ENCODE measurements at regions not wholly inside any gene's neighbourhood (a gene's known extent, or its start where the extent isn't known, plus 50 kb on each side); places are given as distances from the start of the nearest gene placed in this dataset.

- no TSS peak for BruUV-seq (replicated peaks)
- DNase-seq: peak; percentile 54
These were observed 66.9 kb upstream of the GLIS3 start for GRCh38 chr9:4366591-4367330.

More at GRCh38 chr9:4366591-4367330, 66.9 kb upstream of the GLIS3 start:
- Histone ChIP-seq H4K5ac (ENCODE audit: low read depth, low read length) (no peak overlapping the region), H2BK5ac (ENCODE audit: low read depth, low read length, poor library complexity, severe bottlenecking) (no peak overlapping the region), H3K27me3 (ENCODE audit: control insufficient read depth, insufficient read depth, low read length) (peaks cover 2% of the 10 kb centered on the region), H2AK5ac (ENCODE audit: low read depth, low read length) (no peak overlapping the region), H3K9ac (ENCODE audit: low read depth, low read length) (no peak overlapping the region), H3K18ac (ENCODE audit: low read depth, low read length) (no peak overlapping the region), H3K9me1 (ENCODE audit: insufficient read depth, low read length) (peaks cover 3% of the 10 kb centered on the region; the same call in 1 of the 2 replicates), H4K8ac (ENCODE audit: low read depth in 2 of 2, low read length in 2 of 2) (no peak overlapping the region), H3K23ac (ENCODE audit: low read depth, low read length) (no peak overlapping the region), H2AFZ (replicated peaks; ENCODE audit: low read length, poor library complexity) (peak overlapping the region; percentile 9), H3K4me1 (ENCODE audit: control insufficient read depth, insufficient read depth, low read length) (no peaks in the 10 kb centered on the region), H3K4me3 (ENCODE audit: insufficient read depth, low read depth, low read length) (no peak overlapping the region), H2AK9ac (replicated peaks; ENCODE audit: low read depth, low read length, poor library complexity) (no peak overlapping the region), H3K14ac (replicated peaks; ENCODE audit: low read depth, low read length) (no peak overlapping the region), H3K27ac (ENCODE audit: insufficient read depth, low read length) (no peak overlapping the region), H3K4ac (ENCODE audit: low read depth, low read length) (no peak overlapping the region), H3K9me3 (ENCODE audit: control insufficient read depth, insufficient read depth, low read length) (no peaks in the 10 kb centered on the region), H3K36me3 (ENCODE audit: control insufficient read depth, insufficient read depth, low read length) (no peaks in the 10 kb centered on the region), H4K20me1 (ENCODE audit: insufficient read depth, low read length) (no peaks in the 10 kb centered on the region), H3K4me2 (ENCODE audit: low read depth, low read length) (no peak overlapping the region), H2BK20ac (ENCODE audit: low read depth, low read length) (no peak overlapping the region), H3K79me1 (ENCODE audit: low read depth in 1 of 2, low read length in 2 of 2) (no peaks in the 10 kb centered on the region), H4K91ac (ENCODE audit: insufficient read depth, low read depth, low read length) (no peak overlapping the region), H2BK15ac (ENCODE audit: low read depth, low read length) (no peak overlapping the region), H3K56ac (ENCODE audit: extremely low read depth, insufficient read depth, low read length) (no peak overlapping the region), H2BK120ac (ENCODE audit: low read depth, low read length) (no peak overlapping the region)
- ATAC-seq (ENCODE audit: low read depth): no peak
- POLR2A ChIA-PET (ENCODE audit: unreplicated experiment): interaction anchor here (0.7 kb wide), 1 partner anchor 65 kb away, joined by 3 read pairs; no protein-coding TSS in a partner anchor
- CTCF ChIA-PET: interaction anchor here (0.6 to 2.2 kb wide), 10 partner anchors 15 to 1361 kb away, joined by 3 to 21 read pairs (median 3); no protein-coding TSS in a partner anchor
- in situ Hi-C loops (cut with MboI; ENCODE audit: low sequenced_read_pairs) (loop anchor here (25.0 kb wide), 2 partner anchors 904 to 1129 kb away; no protein-coding TSS in a partner anchor), intact Hi-C loops (cut with micrococcal nuclease) (loop anchor here (1.0 to 5.0 kb wide), 4 partner anchors 51 to 899 kb away; no protein-coding TSS in a partner anchor), dilution Hi-C loops (cut with HindIII; ENCODE audit: low sequenced_read_pairs, unreplicated experiment) (no loop called here)
- WGBS, 2 experiments (ENCODE audit: extremely low coverage in 2 of 2, insufficient read length in 1 of 2): 68% methylated on average over 5 of the region's 12 CpGs; no CpG with 5 or more reads in 1 of the 2 experiments
- TF ChIP-seq RCOR1 (IDR thresholded peaks at IDR 0.05; ENCODE audit: insufficient replicate concordance, low read length): no peak
- peak; percentile 93 for TF ChIP-seq RAD21 (IDR thresholded peaks at IDR 0.05; ENCODE audit: low read length)
- TF ChIP-seq, protein P1, sequence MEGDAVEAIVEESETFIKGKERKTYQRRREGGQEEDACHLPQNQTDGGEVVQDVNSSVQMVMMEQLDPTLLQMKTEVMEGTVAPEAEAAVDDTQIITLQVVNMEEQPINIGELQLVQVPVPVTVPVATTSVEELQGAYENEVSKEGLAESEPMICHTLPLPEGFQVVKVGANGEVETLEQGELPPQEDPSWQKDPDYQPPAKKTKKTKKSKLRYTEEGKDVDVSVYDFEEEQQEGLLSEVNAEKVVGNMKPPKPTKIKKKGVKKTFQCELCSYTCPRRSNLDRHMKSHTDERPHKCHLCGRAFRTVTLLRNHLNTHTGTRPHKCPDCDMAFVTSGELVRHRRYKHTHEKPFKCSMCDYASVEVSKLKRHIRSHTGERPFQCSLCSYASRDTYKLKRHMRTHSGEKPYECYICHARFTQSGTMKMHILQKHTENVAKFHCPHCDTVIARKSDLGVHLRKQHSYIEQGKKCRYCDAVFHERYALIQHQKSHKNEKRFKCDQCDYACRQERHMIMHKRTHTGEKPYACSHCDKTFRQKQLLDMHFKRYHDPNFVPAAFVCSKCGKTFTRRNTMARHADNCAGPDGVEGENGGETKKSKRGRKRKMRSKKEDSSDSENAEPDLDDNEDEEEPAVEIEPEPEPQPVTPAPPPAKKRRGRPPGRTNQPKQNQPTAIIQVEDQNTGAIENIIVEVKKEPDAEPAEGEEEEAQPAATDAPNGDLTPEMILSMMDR (conservative IDR thresholded peaks at IDR 0.05; ENCODE audit: low read depth, low read length): peak; percentile 80
- TF ChIP-seq SMC3 (IDR thresholded peaks at IDR 0.05; ENCODE audit: low read depth, low read length): peak; percentile 87
- no peak for TF ChIP-seq MXI1 (IDR thresholded peaks at IDR 0.05; ENCODE audit: borderline replicate concordance, low read depth, low read length)

All from IMR-90 (cell line).